Subcutaneous abdominal adipose tissue (tissue), 5 donors: ENCODE measurements at regions not wholly inside any gene's neighbourhood (a gene's known extent, or its start where the extent isn't known, plus 50 kb on each side); places are given as distances from the start of the nearest gene placed in this dataset.

Source experiments
- H3K27ac ChIP-seq: one replicate; pipeline ENCODE4 v1.7.0; 2013; ENCODE audit warnings: low read depth, mild to moderate bottlenecking, inconsistent platforms, low read length, moderate library complexity
- H3K27me3 ChIP-seq, 5 donors: one replicate each; pipeline ENCODE4 v1.7.0; 2013; ENCODE audit warnings: low read length in 5 of 5, inconsistent platforms in 1 of 5; ENCODE audit not compliant: control insufficient read depth in 5 of 5, insufficient read depth in 4 of 5
- H3K36me3 ChIP-seq, 5 donors: one replicate each; pipeline ENCODE4 v1.7.0; 2013; ENCODE audit warnings: low read length in 5 of 5; ENCODE audit not compliant: control insufficient read depth in 5 of 5, insufficient read depth in 5 of 5
- H3K4me1 ChIP-seq, 5 donors: one replicate each; pipeline ENCODE4 v1.7.0; 2013; ENCODE audit warnings: low read length in 5 of 5, mild to moderate bottlenecking in 3 of 5, moderate library complexity in 1 of 5; ENCODE audit not compliant: control insufficient read depth in 5 of 5, insufficient read depth in 5 of 5
- H3K4me3 ChIP-seq, 5 donors: one replicate each; pipeline ENCODE4 v1.7.0; 2013; ENCODE audit warnings: low read length in 5 of 5, low read depth in 1 of 5
- H3K9ac ChIP-seq, 5 donors: one replicate each; pipeline ENCODE4 v1.7.0; 2013; ENCODE audit warnings: low read length in 5 of 5, mild to moderate bottlenecking in 4 of 5, moderate library complexity in 3 of 5
- H3K9me3 ChIP-seq, 5 donors: one replicate each; pipeline ENCODE4 v1.7.0; 2013; ENCODE audit warnings: low read length in 5 of 5; ENCODE audit not compliant: control insufficient read depth in 5 of 5
- donor health status: healthy.
- donor health status: healthy.
- donor health status: healthy.
- donor health status: healthy.
- donor health status: healthy.

- no peaks in the 10 kb centered on the region for H3K9me3 ChIP-seq
- H3K27ac ChIP-seq: no peak overlapping the region
- no peaks in the 10 kb centered on the region for H3K4me1 ChIP-seq
- no peaks in the 10 kb centered on the region for H3K27me3 ChIP-seq
- H3K4me3 ChIP-seq: no peak overlapping the region
- no peak overlapping the region for H3K9ac ChIP-seq
- no peaks in the 10 kb centered on the region for H3K36me3 ChIP-seq
Measured at GRCh38 chr2:164388511-164388910, 232.8 kb downstream of the GRB14 start.

- Histone ChIP-seq H3K36me3 (no peaks in the 10 kb centered on the region), H3K27me3 (no peaks in the 10 kb centered on the region), H3K4me3 (no peak overlapping the region), H3K9ac (no peak overlapping the region), H3K9me3 (no peaks in the 10 kb centered on the region), H3K27ac (no peak overlapping the region), H3K4me1 (no peaks in the 10 kb centered on the region)
Measured at GRCh38 chr2:164386231-164386630, 235.1 kb downstream of the GRB14 start.

- H3K9ac ChIP-seq: no peak overlapping the region
- H3K9me3 ChIP-seq: no peaks in the 10 kb centered on the region
- H3K4me3 ChIP-seq: no peak overlapping the region
- no peak overlapping the region for H3K27ac ChIP-seq
- H3K36me3 ChIP-seq: no peaks in the 10 kb centered on the region
- no peaks in the 10 kb centered on the region for H3K27me3 ChIP-seq
- no peaks in the 10 kb centered on the region for H3K4me1 ChIP-seq
Measured at GRCh38 chr2:164384434-164384833, 236.8 kb downstream of the GRB14 start.

GRCh38 chr2:164371916-164372315 lies 249.4 kb downstream of the GRB14 start:
- H3K27ac ChIP-seq: no peak overlapping the region
- H3K9ac ChIP-seq: no peak overlapping the region

GRCh38 chr2:164369366-164369765 lies 251.9 kb downstream of the GRB14 start:
- no peak overlapping the region for H3K9ac ChIP-seq
- H3K4me1 ChIP-seq: no peaks in the 10 kb centered on the region
- H3K36me3 ChIP-seq: no peaks in the 10 kb centered on the region
- peaks cover 0 to 7% (median 4%) of the 10 kb centered on the region in 5 donors for H3K9me3 ChIP-seq
- H3K27me3 ChIP-seq: no peaks in the 10 kb centered on the region
- H3K4me3 ChIP-seq: no peak overlapping the region
- H3K27ac ChIP-seq: no peak overlapping the region

More at GRCh38 chr2:164371916-164372315, 249.4 kb downstream of the GRB14 start:
- Histone ChIP-seq H3K4me3 (no peak overlapping the region), H3K36me3 (no peaks in the 10 kb centered on the region), H3K27me3 (no peaks in the 10 kb centered on the region), H3K4me1 (no peaks in the 10 kb centered on the region), H3K9me3 (peaks cover 0 to 7% (median 4%) of the 10 kb centered on the region in 5 donors)

- Histone ChIP-seq H3K27ac (no peak overlapping the region), H3K36me3 (no peaks in the 10 kb centered on the region), H3K9ac (no peak overlapping the region), H3K4me3 (no peak overlapping the region), H3K4me1 (no peaks in the 10 kb centered on the region), H3K9me3 (peaks cover 0 to 7% (median 4%) of the 10 kb centered on the region in 5 donors), H3K27me3 (no peaks in the 10 kb centered on the region)
Measured at GRCh38 chr2:164368896-164369295, 252.4 kb downstream of the GRB14 start.

- Histone ChIP-seq H3K9ac (no peak overlapping the region), H3K9me3 (no peaks in the 10 kb centered on the region), H3K4me3 (no peak overlapping the region), H3K36me3 (no peaks in the 10 kb centered on the region), H3K27ac (no peak overlapping the region), H3K4me1 (no peaks in the 10 kb centered on the region), H3K27me3 (no peaks in the 10 kb centered on the region)
Measured at GRCh38 chr2:164363646-164364045, 257.6 kb downstream of the GRB14 start.

- Histone ChIP-seq H3K4me3 (no peak overlapping the region), H3K27me3 (no peaks in the 10 kb centered on the region), H3K9me3 (no peaks in the 10 kb centered on the region), H3K4me1 (no peaks in the 10 kb centered on the region), H3K9ac (no peak overlapping the region), H3K27ac (no peak overlapping the region), H3K36me3 (no peaks in the 10 kb centered on the region)
Measured at GRCh38 chr2:164351536-164351935, 269.7 kb downstream of the GRB14 start.

- no peaks in the 10 kb centered on the region for H3K36me3 ChIP-seq
- H3K4me1 ChIP-seq: no peaks in the 10 kb centered on the region
- H3K4me3 ChIP-seq: no peak overlapping the region
- peaks cover 0 to 7% (median 0%) of the 10 kb centered on the region in 5 donors for H3K9me3 ChIP-seq
- H3K27me3 ChIP-seq: no peaks in the 10 kb centered on the region
- no peak overlapping the region for H3K27ac ChIP-seq
- no peak overlapping the region for H3K9ac ChIP-seq
Measured at GRCh38 chr2:164335947-164336346, 285.3 kb downstream of the GRB14 start.

GRCh38 chr2:164335128-164335527 lies 286.2 kb downstream of the GRB14 start:
- Histone ChIP-seq H3K27ac (no peak overlapping the region), H3K9ac (no peak overlapping the region), H3K36me3 (no peaks in the 10 kb centered on the region), H3K4me1 (no peaks in the 10 kb centered on the region), H3K4me3 (no peak overlapping the region), H3K9me3 (peaks cover 0 to 7% (median 0%) of the 10 kb centered on the region in 5 donors), H3K27me3 (no peaks in the 10 kb centered on the region)

GRCh38 chr2:164328310-164328709 lies 293.0 kb downstream of the GRB14 start:
- Histone ChIP-seq H3K27ac (no peak overlapping the region), H3K4me3 (no peak overlapping the region), H3K9ac (no peak overlapping the region), H3K9me3 (peaks cover 0 to 12% (median 8%) of the 10 kb centered on the region in 5 donors), H3K36me3 (no peaks in the 10 kb centered on the region), H3K4me1 (no peaks in the 10 kb centered on the region), H3K27me3 (no peaks in the 10 kb centered on the region)
